Fibroblast of skin of abdomen (primary cell): ENCODE measurements at regions not wholly inside any gene's neighbourhood (a gene's known extent, or its start where the extent isn't known, plus 50 kb on each side); places are given as distances from the start of the nearest gene placed in this dataset.
A peak's percentile ranks its signal among the peaks of the same experiment; 100 is the strongest.

Experiments used
- DNase-seq: peaks from one replicate; pipeline ENCODE4 v3.0.0-alpha.2; 2013

DNA sequence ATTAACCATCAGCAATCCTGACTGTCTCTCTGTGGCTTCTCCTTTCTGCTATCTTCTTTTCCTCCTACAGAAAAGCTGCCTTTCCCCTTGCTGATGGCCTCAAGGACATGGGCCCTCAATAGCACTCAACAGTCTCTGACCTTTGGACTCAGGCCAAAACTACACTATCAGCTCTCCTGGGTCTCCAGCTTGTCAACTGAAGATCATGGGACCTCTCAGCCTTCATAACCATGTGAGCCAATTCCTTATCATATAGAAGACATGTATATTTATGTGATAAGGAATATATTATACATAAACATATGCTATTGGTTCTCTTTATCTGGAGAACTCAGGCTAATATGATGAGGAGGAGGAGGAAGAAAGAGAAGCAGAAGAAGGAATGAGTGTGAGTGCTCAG lies 91.8 kb upstream of the GJB5 start:
- DNase-seq, result no peak

- no peak for DNase-seq
Measured at GRCh38 chr1:34668063-34668462, 86.8 kb upstream of the GJB5 start.

DNA sequence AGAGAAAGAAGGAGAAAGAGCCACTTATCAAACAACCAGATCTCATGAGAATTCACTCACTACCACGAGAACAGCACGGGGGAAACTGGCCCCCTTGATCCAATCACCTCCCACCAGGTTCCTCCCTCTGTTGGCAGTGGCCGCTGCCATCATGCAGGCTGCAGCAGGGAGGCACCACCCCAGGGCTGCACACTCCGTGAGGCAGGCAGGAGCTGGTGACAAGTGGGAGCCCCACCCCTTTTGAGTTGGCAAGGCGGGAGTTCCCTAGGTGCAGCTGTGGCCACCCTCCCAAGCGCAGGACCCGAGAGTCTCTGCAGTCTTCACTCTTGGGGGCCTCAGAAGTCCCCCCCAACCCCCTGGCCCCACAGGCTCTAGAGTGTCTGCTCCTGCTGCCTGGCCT lies 83.9 kb upstream of the GJB5 start:
- no peak for DNase-seq

DNA sequence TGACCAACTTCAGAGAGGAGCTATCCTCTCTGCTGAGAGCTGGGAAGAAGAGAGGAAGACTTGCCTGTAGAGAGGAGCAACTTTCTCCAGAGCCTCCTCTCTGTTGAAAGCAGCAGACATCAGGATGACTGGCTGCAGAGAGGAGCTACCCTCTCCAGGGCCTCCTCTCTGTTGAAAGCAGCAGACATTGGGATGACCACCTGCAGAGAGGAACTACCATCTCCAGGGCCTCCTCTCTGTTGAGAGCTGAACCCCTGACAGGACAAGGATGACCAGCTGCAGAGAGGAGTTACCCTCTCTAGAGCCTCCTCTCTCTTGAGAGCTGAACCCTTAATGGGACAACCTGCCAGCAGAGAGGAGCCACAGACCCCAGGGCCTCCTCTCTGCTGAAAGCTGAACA lies 83.0 kb upstream of the GJB5 start:
- DNase-seq, result no peak

DNA sequence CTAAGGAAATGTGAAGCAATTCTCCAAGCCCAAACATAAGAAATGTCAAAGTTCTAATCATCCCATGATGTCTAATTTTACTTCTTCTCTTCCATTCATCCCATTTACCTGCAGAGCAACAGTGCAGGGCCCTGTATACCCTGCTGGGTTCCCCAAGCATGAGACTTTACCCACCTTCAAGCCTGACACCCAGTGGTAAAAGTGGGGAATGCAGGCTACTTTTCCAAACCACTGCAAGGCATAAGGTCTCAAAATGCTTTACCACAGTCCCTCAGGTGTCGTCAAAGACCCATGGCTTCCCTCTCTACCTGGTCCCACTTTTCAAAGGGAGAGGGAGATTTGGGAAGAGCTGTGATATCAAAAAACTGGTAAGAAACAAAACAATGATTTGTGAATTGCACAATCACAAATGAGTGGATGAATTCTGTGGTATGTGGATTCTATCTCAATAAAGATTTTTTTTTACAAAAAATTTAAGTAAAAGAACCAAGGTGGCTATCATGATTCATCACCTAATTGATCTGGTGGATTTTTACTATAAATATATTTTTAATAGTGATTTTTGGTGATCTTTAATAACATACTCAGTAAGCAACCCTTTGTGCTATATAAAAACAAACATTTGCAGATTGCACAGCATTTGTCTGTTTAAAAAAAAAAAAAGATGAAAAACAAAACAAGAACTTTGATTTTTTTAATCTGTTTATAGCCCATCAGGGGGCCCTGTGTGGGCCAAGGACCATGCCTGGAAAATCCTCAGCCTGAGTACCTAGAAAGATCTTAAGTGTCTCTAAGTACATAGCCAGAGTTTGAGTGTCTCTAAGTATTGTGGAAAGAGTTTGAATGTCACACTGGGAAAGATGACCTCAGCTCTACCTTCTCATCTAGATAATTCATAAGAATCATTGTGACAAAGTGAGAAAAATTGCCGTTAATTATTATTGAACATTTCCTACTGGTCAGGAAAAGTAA lies 73.1 kb upstream of the GJB5 start:
- peak; percentile 25 for DNase-seq

- no peak for DNase-seq
Measured at GRCh38 chr1:34682452-34683223, 72.2 kb upstream of the GJB5 start.

DNA sequence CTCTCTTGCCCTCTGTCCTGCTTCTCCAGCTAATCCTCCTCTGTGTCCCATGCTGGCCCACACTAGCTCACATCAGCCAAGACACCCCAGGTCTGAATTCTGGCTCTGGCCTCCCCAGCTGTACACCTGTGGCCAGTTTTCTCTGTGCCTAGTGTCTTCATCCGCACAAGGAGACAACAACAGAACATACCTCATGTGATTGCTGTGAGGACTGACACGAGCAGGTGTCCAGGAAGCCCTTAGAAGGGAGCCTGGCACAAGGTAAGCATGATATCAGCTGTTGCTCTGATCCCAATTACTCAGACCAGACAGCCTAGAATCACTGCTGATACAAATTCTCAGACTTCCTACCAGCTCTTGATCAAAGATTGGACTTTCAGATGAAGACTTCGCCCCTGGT lies 71.2 kb upstream of the GJB5 start:
- no peak for DNase-seq

DNA sequence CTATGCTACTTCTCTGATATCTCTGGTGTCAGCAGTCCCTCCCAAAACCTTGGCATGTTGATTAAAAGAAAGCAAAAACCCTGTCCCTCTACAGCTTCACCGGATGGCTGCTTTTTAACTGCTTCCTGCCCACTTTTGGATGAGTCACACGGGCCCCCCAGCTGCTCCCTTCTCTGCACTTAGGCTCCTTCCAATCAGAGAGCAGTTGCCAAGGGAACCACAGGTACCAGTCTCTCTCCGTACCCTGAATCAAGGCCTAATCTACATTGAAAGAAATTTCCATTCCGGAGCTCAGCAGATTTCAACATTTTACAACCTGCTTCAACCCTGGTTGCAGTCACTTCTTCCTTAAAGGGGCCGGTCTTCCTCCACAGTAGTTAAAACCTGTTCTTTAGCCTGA lies 70.6 kb upstream of the GJB5 start:
- no peak for DNase-seq

DNA sequence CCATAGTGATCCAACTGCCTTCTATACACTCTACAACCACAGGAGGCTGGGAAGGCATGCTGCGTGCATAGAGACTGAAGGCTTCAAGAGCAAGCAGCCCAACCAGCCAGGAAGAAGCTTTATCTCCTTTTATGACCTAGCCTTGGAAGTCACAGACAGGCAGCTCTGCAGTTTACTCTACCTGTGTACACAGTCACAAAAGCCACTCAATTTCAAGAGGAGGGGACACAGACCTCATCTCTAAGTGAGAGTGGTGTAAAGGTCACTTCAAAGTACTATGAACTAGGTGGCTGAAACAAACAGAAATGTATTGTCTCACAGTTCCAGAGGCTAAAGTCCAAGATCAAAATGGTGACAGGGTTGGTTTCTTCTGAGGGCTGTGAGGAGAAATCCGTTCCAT lies 69.6 kb upstream of the GJB5 start:
- no peak for DNase-seq

- no peak for DNase-seq
Measured at GRCh38 chr1:34686531-34686930, 68.3 kb upstream of the GJB5 start.

GRCh38 chr1:34688006-34688741 lies 66.7 kb upstream of the GJB5 start:
- DNase-seq, result no peak

- no peak for DNase-seq
Measured at GRCh38 chr1:34690269-34690668, 64.6 kb upstream of the GJB5 start.

DNA sequence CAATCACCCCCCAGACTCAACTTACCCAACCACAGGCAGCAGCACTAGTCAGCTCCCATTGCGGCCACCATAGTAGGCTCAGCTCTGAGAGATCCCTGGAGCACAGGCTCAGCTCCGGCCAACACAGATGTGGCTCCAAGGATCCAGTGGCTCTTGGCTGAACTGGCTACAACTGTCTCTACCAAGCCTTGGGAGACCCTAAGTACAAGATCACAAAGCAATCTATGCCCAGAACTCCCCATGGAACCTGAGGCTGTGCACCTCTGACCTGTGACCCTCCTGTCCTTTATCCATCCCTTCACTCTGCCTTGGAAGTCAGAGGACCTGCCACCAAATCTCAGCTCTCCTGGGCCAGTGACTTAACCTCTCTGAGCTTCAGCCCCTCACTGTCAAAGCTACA lies 61.8 kb upstream of the GJB5 start:
- no peak for DNase-seq

- no peak for DNase-seq
Measured at GRCh38 chr1:34694383-34694782, 60.5 kb upstream of the GJB5 start.

DNA sequence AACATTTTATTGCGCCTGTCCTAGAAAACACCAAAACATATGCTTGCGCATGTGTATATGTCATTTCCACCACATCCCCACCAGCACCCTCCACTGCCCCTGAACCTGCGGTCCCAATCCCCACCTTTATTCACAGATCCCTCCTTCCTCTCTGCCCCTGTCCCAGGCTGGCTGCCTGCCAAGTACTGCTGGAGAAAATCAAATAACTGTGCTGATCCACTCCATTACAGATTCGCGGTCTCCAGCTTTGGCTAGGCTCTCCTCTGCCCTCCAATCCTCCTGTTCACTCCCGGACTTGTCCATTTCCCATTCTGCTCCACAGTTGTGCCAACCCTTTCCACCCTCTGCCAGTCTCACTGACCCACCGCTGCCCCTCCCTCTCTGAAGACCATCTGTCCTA lies 59.3 kb upstream of the GJB5 start:
- DNase-seq, result no peak

- DNase-seq, result no peak
Measured at GRCh38 chr1:34696230-34696629, 58.6 kb upstream of the GJB5 start.

DNA sequence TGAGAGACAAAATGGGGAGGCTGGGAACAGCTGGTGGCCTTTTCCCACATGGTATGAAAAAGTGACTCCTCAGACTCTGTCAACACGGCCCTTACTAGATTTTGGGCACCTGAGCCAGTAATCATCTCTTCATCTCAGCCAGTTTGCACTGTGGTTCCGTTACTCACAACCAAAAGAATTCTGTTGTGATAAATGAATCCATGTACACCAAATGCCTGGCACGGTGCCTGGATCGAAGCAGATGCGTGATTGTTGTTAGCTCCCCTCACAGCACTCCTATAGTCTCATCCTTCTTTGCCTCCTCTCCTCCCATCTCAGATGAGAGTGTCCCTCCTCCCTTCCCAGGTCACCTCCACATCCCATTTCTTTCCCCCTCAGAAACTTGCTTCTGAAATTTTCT lies 57.9 kb upstream of the GJB5 start:
- no peak for DNase-seq

DNA sequence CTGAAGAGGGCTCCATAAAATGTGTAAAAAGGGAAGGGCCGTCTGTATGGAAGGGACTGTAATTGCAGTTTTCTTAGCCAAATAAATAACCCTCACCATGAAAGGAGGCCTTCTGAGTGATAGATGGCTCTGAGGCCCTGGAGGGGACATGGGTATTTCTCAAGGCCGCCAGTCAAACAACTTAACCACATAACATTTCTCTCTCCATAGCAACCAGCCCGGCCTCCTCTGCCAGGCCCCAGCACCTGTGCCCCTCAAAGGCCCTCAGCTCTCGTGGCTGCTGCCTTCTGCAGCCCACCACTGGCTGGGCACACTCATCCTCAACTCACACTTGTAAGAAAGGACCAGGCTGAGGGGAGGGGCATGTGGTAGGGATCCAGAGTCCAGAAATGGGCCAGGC lies 57.0 kb upstream of the GJB5 start:
- DNase-seq, result no peak

GRCh38 chr1:34701326-34702060 lies 53.4 kb upstream of the GJB5 start:
- no peak for DNase-seq
